GM21723 (cell line): ENCODE measurements at regions not wholly inside any gene's neighbourhood (a gene's known extent, or its start where the extent isn't known, plus 50 kb on each side); places are given as distances from the start of the nearest gene placed in this dataset.

Source experiments
- ATAC-seq: cut with Tn5 transposase; IDR thresholded peaks from one replicate; pipeline ENCODE4 v1.9.1; 2021; ENCODE audit warnings: mild to moderate bottlenecking, moderate library complexity; ENCODE audit not compliant: unreplicated experiment

- no peak for ATAC-seq
Observed at GRCh38 chr6:53744321-53744720, 50.5 kb upstream of the LRRC1 start.

DNA sequence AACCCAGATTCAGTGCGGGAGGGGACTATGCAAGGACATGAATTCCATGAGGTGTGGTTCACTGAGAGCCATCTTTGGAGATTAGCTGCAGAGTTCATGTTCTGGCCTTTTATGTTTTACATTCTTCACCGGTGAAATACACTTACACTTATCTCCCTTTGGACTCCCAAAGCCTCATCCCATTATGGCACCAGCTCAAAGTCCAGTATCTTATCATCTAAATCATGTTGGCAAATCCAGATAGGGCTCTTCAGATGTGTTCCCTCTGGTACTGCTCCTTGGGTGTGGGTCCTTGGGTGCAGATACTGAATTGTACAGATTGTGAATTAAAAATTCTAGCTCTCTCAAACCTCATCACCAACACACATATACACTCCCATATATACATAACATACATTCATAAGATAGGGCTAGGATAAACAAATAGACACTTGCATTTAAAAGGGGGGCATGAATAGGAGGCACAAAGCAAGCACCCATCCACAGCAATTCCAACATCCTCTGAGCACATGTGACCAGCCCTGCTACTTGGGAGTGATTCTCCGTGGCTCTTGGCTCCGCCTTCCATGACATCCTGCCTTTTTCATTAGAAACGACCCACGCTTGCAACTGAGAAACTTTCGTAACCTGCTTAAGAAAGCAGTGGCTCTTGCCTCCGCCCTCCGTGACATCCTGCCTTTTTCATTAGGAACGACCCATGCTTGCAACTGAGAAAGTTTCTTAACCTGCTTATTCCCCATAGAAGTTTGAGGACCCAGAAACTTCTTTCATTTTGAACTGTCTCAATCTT, 53.6 kb upstream of the LRRC1 start:
- ATAC-seq, result no peak

- ATAC-seq, result no peak
Observed at GRCh38 chr6:53737746-53738145, 57.1 kb upstream of the LRRC1 start.

GRCh38 chr6:53735896-53736295, 58.9 kb upstream of the LRRC1 start:
- no peak for ATAC-seq

DNA sequence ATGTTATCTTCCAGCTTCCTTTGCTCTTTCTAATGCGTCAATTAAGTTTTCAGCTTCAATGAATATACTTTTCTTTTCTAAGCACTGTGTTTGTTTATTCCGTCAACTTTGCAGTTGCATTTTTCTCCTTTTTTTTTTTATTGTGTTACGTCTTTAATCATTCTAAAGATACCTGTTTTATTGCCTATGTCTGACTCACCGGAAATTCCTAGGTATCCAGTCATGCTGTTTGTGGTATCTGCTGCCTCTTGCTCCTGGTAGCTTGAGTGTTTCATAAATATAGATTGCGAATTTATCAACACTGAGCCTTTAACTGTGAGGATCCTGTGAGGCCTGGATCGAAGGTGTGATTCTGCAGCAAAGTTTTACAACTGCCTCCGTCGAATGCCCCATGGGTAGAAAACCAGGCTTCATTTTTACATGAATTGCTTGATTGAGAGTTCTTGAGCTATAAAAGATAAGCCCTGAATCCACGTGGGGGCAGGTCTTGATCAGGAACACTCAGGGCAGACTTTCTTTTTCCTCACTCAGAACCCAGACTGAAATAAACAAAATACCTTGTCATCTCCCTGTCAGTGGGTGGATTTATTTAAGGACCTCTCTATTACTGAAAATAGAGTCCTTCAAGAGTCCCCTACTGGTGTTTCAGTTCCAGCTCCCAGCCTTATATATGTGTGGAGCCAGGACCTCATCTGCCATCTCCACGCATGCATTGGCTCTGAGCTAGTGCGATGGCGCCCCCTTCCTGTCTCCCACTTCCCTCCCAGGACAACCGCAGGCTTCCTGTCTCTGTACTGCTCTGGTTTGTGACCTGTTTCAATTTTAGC, 60.1 kb upstream of the LRRC1 start:
- no peak for ATAC-seq

DNA sequence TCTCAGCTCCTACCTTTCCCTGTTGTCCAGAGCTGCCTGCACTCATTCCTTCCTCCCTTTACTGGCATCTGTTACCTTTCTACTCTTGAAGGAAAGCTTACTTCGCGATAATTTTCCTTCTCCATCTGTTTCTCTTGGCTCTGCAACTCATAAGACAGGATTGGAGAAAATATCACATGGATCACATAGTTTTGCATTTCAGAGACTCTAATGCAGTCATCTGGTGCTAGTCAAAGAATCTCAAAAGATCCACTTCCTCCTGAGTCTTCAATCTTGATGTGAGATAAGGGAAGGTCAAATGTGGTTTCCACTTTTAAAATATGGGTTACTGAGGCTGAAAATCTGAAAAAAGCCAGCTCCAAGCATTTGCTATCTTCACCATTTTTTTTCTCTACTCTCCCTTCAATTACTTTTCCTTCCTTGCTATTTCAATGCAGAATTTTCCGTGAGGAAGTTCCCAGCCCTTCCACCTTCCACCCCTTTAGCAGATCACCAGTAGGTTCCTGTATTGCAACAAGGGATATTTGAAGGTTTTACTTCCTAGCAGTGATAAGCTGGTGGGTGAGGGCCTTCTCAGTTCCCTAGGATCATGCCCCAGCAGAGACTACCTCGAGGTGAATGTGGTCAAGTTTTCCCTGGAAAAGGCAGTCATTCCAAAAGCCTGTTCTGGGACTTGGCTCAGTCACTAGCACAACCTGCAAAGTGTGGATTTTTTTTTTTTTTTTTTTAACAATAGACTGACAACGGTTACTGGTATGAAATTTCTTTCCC, 62.8 kb upstream of the LRRC1 start:
- no peak for ATAC-seq

- no peak for ATAC-seq
Observed at GRCh38 chr6:53730767-53731166, 64.0 kb upstream of the LRRC1 start.

DNA sequence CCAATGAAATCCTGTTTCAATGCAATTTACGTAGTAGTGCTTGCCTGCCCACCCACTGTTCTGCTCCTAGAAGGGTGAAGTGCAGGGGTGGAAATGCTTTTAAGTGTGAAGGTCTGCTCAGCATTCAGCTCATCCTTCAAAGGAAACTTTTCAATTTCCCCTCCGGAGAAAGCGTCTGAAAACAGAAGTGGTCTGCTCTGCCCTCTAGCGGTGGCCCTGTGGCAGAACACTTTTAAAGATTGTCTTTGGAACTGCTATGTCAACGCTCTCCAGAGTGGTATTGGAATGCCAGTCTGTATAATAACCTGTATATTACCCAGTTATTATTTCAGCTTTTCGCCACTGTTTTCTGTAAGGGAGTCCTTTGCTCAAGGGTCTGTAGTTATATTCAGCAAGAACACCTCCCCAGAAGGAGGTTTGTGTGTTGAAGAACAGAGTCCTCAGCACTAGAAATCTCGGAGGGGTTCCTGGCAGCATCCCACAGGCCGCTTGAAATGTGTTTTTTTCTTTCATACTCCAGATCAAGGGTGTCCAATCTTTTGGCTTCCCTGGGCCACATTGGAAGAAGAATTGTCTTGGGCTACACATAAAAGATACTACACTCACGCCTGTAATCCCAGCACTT, 63.1 kb upstream of the KLHL31 start:
- peak; percentile 75 for ATAC-seq

- no peak for ATAC-seq
Observed at GRCh38 chr6:53727748-53728147, 62.2 kb upstream of the KLHL31 start.

- peak; percentile 79 for ATAC-seq
Observed at GRCh38 chr6:53725791-53726575, 60.4 kb upstream of the KLHL31 start.

DNA sequence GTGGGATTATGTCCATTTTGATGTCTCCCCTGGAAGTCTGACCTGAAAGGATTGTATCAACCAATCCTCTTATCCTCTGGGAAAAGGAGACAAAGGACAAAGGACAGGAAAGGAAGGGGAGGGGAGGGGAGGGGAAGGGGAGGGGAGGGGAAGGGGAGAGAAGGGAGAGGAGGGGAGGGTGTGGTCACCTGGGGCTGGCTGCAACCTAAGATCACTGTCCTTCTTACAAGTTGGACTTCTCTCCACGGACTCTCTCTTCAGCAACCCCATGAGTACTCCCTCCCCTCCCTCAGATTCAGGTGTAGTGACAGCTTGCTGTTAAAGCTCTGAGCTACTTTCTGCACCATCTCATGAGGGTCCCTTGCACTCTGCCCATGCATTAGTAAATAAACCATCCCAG, 58.9 kb upstream of the KLHL31 start:
- no peak for ATAC-seq

DNA sequence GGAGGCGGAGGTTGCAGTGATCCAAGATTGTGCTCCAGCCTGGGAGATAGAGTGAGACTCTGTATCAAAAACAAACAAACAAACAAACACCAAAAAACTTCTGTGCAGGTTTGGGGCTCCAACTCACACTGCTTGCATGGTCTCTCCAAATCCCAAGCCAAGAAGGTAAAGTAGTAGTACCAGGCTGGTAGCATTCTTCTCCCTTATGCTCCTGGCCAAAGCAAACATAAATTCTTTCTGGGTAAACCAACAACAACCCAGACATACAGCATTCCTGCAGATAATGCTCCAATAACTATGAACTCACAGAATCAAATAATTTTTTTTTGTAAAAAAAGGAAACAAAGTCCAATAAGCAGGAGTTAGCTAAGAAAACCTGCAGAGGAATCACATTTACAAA, 57.8 kb upstream of the KLHL31 start:
- no peak for ATAC-seq

GRCh38 chr6:53721766-53722165, 56.2 kb upstream of the KLHL31 start:
- ATAC-seq, result no peak

DNA sequence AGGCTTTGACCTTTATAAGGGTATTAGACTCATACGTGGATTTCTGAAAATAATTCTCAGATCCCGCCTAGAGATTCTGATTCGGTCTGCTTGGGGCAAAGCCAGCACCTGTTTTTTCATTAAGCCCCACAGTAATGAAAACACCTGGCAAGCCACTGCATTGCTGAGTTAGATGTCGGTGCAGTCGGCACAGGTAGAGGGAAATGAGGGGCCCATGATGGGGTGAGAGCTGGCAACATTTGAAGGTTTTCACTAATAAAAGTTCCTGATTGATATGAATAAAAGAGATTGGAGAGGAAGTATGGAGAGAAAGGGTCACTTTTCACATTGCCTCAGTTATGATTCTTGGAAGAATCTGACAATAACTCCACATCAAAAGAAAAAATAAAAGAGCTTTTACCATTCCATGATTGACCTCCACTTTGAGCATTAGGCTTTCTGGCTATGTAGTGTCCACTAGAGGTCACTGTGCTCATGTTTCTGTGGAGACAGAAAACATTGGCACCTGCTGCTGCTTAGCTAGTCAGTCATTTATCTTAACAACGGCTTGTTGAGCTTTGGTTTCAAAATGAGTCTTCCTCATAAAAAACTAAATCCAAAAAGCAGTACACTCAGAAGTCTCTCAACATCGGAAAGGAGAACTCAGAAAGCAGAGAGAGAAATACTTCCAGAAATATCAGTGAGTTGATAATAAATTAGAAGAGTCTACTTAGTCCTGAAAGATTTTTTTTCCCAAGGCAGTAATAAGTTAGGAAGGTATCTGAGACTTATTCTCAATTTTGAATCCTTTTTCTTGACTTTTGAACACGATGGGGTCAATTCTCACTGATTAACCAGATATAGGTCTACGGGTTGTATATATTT, 53.3 kb upstream of the KLHL31 start:
- peak; percentile 97 for ATAC-seq

- no peak for ATAC-seq
Observed at GRCh38 chr6:53717566-53717965, 52.0 kb upstream of the KLHL31 start.

- no peak for ATAC-seq
Observed at GRCh38 chr6:53715434-53715833, 49.9 kb upstream of the KLHL31 start.
